Mammary epithelial cell (primary cell): ENCODE measurements at regions not wholly inside any gene's neighbourhood (a gene's known extent, or its start where the extent isn't known, plus 50 kb on each side); places are given as distances from the start of the nearest gene placed in this dataset.

Source experiments
- CTCF ChIP-seq, 2 donors: IDR thresholded peaks in 1 of 2; conservative IDR thresholded peaks in 1 of 2; 2 replicates each; pipeline ENCODE4 v1.5.1; 2011 to 2012; ENCODE audit warnings: inconsistent platforms in 2 of 2, low read length in 2 of 2, mild to moderate bottlenecking in 2 of 2, control low read depth in 1 of 2, low read depth in 1 of 2; ENCODE audit not compliant: insufficient read depth in 1 of 2; ENCODE audit errors: extremely low read depth in 1 of 2
- EZH2 ChIP-seq: IDR thresholded peaks from 2 replicates; pipeline ENCODE4 v1.6.1; 2012; ENCODE audit warnings: low read length, inconsistent platforms, borderline replicate concordance

GRCh38 chr17:77314601-77315000, 173.8 kb downstream of the SEC14L1 start:
- no peak for TF ChIP-seq CTCF (conservative IDR thresholded peaks at IDR 0.05 in 1 of 2, IDR thresholded peaks at IDR 0.05 in 1 of 2; ENCODE audit: extremely low read depth in 1 of 2, insufficient read depth in 1 of 2, low read depth in 1 of 2, low read length in 2 of 2)
- TF ChIP-seq EZH2: no peak
